Keratinocyte (primary cell): ENCODE measurements at regions not wholly inside any gene's neighbourhood (a gene's known extent, or its start where the extent isn't known, plus 50 kb on each side); places are given as distances from the start of the nearest gene placed in this dataset.

Experiments
- DNase-seq: peaks from one replicate; pipeline ENCODE4 v3.0.0-alpha.2; 2011; ENCODE audit warnings: low read depth, missing footprints, low spot score
- FAIRE-seq: peaks from 2 replicates; lab custom pipeline; 2011; peaks lifted over from hg19 to GRCh38; lab: Jason Lieb, UNC
- H2AFZ ChIP-seq: 2 replicates; pipeline ENCODE4 v1.6.0; 2012; ENCODE audit warnings: low read length, control low read depth, inconsistent platforms; ENCODE audit not compliant: control insufficient read depth
- H3K27ac ChIP-seq: 2 replicates; pipeline ENCODE4 v1.5.1; 2011; ENCODE audit warnings: low read length; ENCODE audit not compliant: control insufficient read depth, insufficient read depth
- H3K27me3 ChIP-seq: 3 replicates; pipeline ENCODE4 v1.6.0; 2011; ENCODE audit warnings: low read length; ENCODE audit not compliant: control insufficient read depth, insufficient read depth; ENCODE audit errors: extremely low read depth
- H3K36me3 ChIP-seq, 2 experiments: 2 replicates in 1 of 2; 3 replicates in 1 of 2; pipeline ENCODE4 v1.5.1; 2011; ENCODE audit warnings: low read length in 2 of 2, mild to moderate bottlenecking in 1 of 2; ENCODE audit not compliant: control insufficient read depth in 2 of 2, insufficient read depth in 2 of 2; ENCODE audit errors: extremely low read depth in 1 of 2
- H3K4me1 ChIP-seq: 3 replicates; pipeline ENCODE4 v1.5.1; 2011; ENCODE audit warnings: low read length; ENCODE audit not compliant: control insufficient read depth, insufficient read depth; ENCODE audit errors: extremely low read depth
- H3K4me2 ChIP-seq: 3 replicates; pipeline ENCODE4 v1.6.0; 2011; ENCODE audit warnings: low read depth, low read length; ENCODE audit not compliant: control insufficient read depth, insufficient read depth; ENCODE audit errors: extremely low read depth
- H3K4me3 ChIP-seq, 3 experiments: fragments of 200-600 bp in 1 of 3; sonication (generic) in 1 of 3; 2 replicates in 2 of 3; 3 replicates in 1 of 3; pipeline ENCODE4 v1.5.1; 2011 to 2016; ENCODE audit warnings: low read length in 3 of 3, mild to moderate bottlenecking in 3 of 3, control low read depth in 2 of 3, inconsistent platforms in 1 of 3, low read depth in 1 of 3, mixed read lengths in 1 of 3, mixed run types in 1 of 3, moderate library complexity in 1 of 3; ENCODE audit not compliant: control insufficient read depth in 2 of 3, insufficient read depth in 2 of 3; ENCODE audit errors: extremely low read depth in 1 of 3
- H3K79me2 ChIP-seq: 2 replicates; pipeline ENCODE4 v1.6.0; 2012; ENCODE audit warnings: low read length; ENCODE audit not compliant: control insufficient read depth, insufficient read depth
- H3K9ac ChIP-seq: 3 replicates; pipeline ENCODE4 v1.6.0; 2011; ENCODE audit warnings: low read length; ENCODE audit not compliant: control insufficient read depth, insufficient read depth; ENCODE audit errors: extremely low read depth
- H3K9me1 ChIP-seq: 3 replicates; pipeline ENCODE4 v1.6.0; 2011; ENCODE audit warnings: low read length; ENCODE audit not compliant: control insufficient read depth, insufficient read depth; ENCODE audit errors: extremely low read depth
- H3K9me3 ChIP-seq: 2 replicates; pipeline ENCODE4 v1.5.1; 2012; ENCODE audit warnings: low read depth, low read length; ENCODE audit not compliant: control insufficient read depth
- H4K20me1 ChIP-seq: 3 replicates; pipeline ENCODE4 v1.6.0; 2011; ENCODE audit warnings: low read length; ENCODE audit not compliant: control insufficient read depth, insufficient read depth; ENCODE audit errors: extremely low read depth
- EZH2 ChIP-seq: IDR thresholded peaks from one replicate; pipeline ENCODE4 v1.6.1; 2012; ENCODE audit warnings: inconsistent platforms, mild to moderate bottlenecking, low read length, moderate library complexity
- dilution Hi-C: fragments of 300-500 bp; cut with MboI; formaldehyde crosslinking; loops from one replicate; pipeline ENCODE4 v1.7.0; 2020; ENCODE audit warnings: low sequenced_read_pairs; ENCODE audit not compliant: extremely low pct_ligation_motif_present
- TF ChIP-seq, protein P1 (sequence below), 3 experiments: IDR thresholded peaks in 1 of 3; conservative IDR thresholded peaks in 1 of 3; optimal IDR thresholded peaks in 1 of 3; 2 replicates in 2 of 3; 3 replicates in 1 of 3; pipeline versions ENCODE3 to v1.5.1; 2011; ENCODE audit warnings: low read length in 3 of 3, mild to moderate bottlenecking in 3 of 3, moderate library complexity in 2 of 3, control low read depth in 1 of 3, inconsistent platforms in 1 of 3; ENCODE audit not compliant: insufficient read depth in 2 of 3; ENCODE audit errors: extremely low read depth in 1 of 3

DNA sequence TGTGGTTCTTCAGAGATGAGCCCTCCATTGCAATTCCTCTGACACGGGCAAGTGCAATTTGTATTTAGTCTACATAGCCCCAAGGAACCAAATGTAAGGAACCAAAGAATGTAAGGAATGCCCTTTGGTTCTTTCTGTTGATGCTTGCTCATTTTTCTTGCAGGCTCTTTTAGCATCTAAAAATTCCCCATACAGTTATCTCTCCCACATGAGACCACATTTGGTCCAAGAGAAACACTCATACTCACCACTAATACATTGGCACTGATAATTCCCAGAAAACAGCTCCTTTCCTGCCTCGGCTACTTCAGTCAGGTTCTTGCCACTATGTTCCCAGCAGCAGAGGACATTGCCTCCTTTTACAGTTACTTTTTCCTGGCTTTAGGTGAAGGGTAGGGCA, 332.6 kb downstream of the AEBP2 start:
- Histone ChIP-seq H3K9me3 (no peaks in the 10 kb centered on the region), H3K27me3 (no peaks in the 10 kb centered on the region), H3K4me1 (no peaks in the 10 kb centered on the region), H3K9me1 (no peaks in the 10 kb centered on the region), H4K20me1 (no peaks in the 10 kb centered on the region), H3K4me3 (no peak overlapping the region), H3K36me3 (no peaks in the 10 kb centered on the region), H3K9ac (no peak overlapping the region), H2AFZ (no peak overlapping the region), H3K27ac (no peak overlapping the region), H3K79me2 (no peaks in the 10 kb centered on the region), H3K4me2 (no peak overlapping the region)
- FAIRE-seq: no peak
- TF ChIP-seq, protein P1, sequence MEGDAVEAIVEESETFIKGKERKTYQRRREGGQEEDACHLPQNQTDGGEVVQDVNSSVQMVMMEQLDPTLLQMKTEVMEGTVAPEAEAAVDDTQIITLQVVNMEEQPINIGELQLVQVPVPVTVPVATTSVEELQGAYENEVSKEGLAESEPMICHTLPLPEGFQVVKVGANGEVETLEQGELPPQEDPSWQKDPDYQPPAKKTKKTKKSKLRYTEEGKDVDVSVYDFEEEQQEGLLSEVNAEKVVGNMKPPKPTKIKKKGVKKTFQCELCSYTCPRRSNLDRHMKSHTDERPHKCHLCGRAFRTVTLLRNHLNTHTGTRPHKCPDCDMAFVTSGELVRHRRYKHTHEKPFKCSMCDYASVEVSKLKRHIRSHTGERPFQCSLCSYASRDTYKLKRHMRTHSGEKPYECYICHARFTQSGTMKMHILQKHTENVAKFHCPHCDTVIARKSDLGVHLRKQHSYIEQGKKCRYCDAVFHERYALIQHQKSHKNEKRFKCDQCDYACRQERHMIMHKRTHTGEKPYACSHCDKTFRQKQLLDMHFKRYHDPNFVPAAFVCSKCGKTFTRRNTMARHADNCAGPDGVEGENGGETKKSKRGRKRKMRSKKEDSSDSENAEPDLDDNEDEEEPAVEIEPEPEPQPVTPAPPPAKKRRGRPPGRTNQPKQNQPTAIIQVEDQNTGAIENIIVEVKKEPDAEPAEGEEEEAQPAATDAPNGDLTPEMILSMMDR (optimal IDR thresholded peaks at IDR 0.05 in 1 of 3, IDR thresholded peaks at IDR 0.05 in 1 of 3, conservative IDR thresholded peaks at IDR 0.05 in 1 of 3; ENCODE audit: extremely low read depth in 1 of 3, insufficient read depth in 2 of 3, low read length in 3 of 3): no peak
- no peak for TF ChIP-seq EZH2
- dilution Hi-C loops: no loop called here
- no peak for DNase-seq

DNA sequence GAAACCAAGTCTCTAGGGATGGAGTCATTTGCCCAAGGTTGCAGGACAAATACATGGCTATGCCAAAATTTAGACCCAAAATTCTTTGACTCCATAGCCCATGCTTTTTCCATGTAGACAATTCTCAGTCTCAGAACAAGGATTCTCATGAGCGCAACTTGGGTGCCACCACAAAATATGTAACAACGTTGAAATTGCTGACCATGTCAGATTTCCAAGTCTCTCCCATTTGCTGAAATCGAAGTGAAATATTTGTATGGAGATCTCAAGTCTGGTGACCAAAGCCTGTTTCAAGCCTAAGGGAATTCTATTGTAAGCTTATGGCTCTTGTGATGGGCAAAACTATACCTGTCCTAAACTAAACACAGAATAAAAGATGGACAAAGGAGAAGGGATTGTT, 333.5 kb downstream of the AEBP2 start:
- DNase-seq (no peak), FAIRE-seq (no peak)
- Histone ChIP-seq H3K4me3 (no peak overlapping the region), H3K9me3 (no peaks in the 10 kb centered on the region), H4K20me1 (no peaks in the 10 kb centered on the region), H3K27me3 (no peaks in the 10 kb centered on the region), H3K9me1 (no peaks in the 10 kb centered on the region), H3K4me1 (no peaks in the 10 kb centered on the region), H3K9ac (no peak overlapping the region), H3K79me2 (no peaks in the 10 kb centered on the region), H3K36me3 (no peaks in the 10 kb centered on the region), H3K4me2 (no peak overlapping the region), H2AFZ (no peak overlapping the region), H3K27ac (no peak overlapping the region)
- no peak for TF ChIP-seq EZH2
- TF ChIP-seq, protein P1 (optimal IDR thresholded peaks at IDR 0.05 in 1 of 3, IDR thresholded peaks at IDR 0.05 in 1 of 3, conservative IDR thresholded peaks at IDR 0.05 in 1 of 3; ENCODE audit: extremely low read depth in 1 of 3, insufficient read depth in 2 of 3, low read length in 3 of 3): no peak
- dilution Hi-C loops: no loop called here
